Neural progenitor cell (in vitro differentiated cells): ENCODE measurements at regions not wholly inside any gene's neighbourhood (a gene's known extent, or its start where the extent isn't known, plus 50 kb on each side); places are given as distances from the start of the nearest gene placed in this dataset.

ENCODE experiments used
- EZH2phosphoT487 ChIP-seq: fragments of 200-600 bp; sonication (generic); IDR thresholded peaks from 2 replicates; pipeline ENCODE4 v1.6.1; 2017; ENCODE audit warnings: antibody characterized with exemption
- TF ChIP-seq, protein P1 (sequence below): fragments of 200-600 bp; sonication (generic); IDR thresholded peaks from 2 replicates; pipeline ENCODE4 v1.5.1; 2017; ENCODE audit warnings: antibody characterized with exemption, mild to moderate bottlenecking

DNA sequence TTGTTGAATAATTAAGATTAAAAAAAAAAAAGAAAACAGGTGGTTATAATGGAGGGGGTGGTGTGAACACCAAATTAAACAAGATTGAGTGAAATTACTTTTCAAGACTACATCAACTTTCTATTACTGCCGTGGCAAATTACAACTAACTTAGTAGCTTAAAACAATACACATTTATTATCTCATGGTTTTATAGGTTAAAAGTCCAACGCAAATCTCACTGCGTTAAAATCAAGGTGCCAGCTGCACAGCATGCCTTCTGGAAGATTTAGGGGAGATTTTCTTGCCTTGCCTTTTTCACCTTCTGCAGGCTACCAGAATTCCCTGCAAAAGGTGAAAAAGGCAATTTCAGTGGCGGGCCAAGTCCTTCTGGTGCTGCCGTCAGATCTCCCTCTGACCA lies 58.5 kb downstream of the ATXN3L start:
- TF ChIP-seq EZH2phosphoT487 = no peak
- TF ChIP-seq, protein P1, sequence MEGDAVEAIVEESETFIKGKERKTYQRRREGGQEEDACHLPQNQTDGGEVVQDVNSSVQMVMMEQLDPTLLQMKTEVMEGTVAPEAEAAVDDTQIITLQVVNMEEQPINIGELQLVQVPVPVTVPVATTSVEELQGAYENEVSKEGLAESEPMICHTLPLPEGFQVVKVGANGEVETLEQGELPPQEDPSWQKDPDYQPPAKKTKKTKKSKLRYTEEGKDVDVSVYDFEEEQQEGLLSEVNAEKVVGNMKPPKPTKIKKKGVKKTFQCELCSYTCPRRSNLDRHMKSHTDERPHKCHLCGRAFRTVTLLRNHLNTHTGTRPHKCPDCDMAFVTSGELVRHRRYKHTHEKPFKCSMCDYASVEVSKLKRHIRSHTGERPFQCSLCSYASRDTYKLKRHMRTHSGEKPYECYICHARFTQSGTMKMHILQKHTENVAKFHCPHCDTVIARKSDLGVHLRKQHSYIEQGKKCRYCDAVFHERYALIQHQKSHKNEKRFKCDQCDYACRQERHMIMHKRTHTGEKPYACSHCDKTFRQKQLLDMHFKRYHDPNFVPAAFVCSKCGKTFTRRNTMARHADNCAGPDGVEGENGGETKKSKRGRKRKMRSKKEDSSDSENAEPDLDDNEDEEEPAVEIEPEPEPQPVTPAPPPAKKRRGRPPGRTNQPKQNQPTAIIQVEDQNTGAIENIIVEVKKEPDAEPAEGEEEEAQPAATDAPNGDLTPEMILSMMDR = no peak
